Liver (tissue), 8 donors: ENCODE measurements at regions not wholly inside any gene's neighbourhood (a gene's known extent, or its start where the extent isn't known, plus 50 kb on each side); places are given as distances from the start of the nearest gene placed in this dataset.

Experiments used
- DNase-seq: peaks from one replicate; pipeline ENCODE4 v3.0.0-alpha.2; 2017; ENCODE audit warnings: low spot score
- H3K27ac ChIP-seq, 2 donors: one replicate each; pipeline ENCODE4 v1.7.0; 2013; ENCODE audit warnings: inconsistent platforms in 2 of 2, low read length in 2 of 2, control low read depth in 1 of 2, low read depth in 1 of 2, mild to moderate bottlenecking in 1 of 2
- H3K27me3 ChIP-seq, 4 donors: one replicate each; pipeline versions ENCODE4 v1.6.1 to v1.7.0; 2013; ENCODE audit warnings: low read length in 3 of 4, inconsistent platforms in 1 of 4, mild to moderate bottlenecking in 1 of 4, moderate library complexity in 1 of 4; ENCODE audit not compliant: control insufficient read depth in 4 of 4, insufficient read depth in 4 of 4
- H3K36me3 ChIP-seq, 4 donors: one replicate each; pipeline versions ENCODE4 v1.6.1 to v1.7.0; 2013; ENCODE audit warnings: low read length in 3 of 4, mild to moderate bottlenecking in 3 of 4, low read depth in 1 of 4, moderate library complexity in 1 of 4; ENCODE audit not compliant: control insufficient read depth in 4 of 4, insufficient read depth in 3 of 4
- H3K4me1 ChIP-seq, 4 donors: one replicate each; pipeline versions ENCODE4 v1.6.1 to v1.7.0; 2013; ENCODE audit warnings: low read length in 3 of 4, mild to moderate bottlenecking in 3 of 4, moderate library complexity in 1 of 4; ENCODE audit not compliant: control insufficient read depth in 4 of 4, insufficient read depth in 4 of 4
- H3K4me3 ChIP-seq, 3 donors: one replicate each; pipeline versions ENCODE4 v1.6.1 to v1.7.0; 2013; ENCODE audit warnings: low read length in 3 of 3, control low read depth in 1 of 3, low read depth in 1 of 3, mild to moderate bottlenecking in 1 of 3
- H3K9ac ChIP-seq, 2 donors: one replicate each; pipeline ENCODE4 v1.7.0; 2013; ENCODE audit warnings: low read length in 2 of 2, mild to moderate bottlenecking in 2 of 2, moderate library complexity in 2 of 2, control low read depth in 1 of 2, low read depth in 1 of 2
- H3K9me3 ChIP-seq, 4 donors: one replicate each; pipeline versions ENCODE4 v1.6.1 to v1.7.0; 2013; ENCODE audit warnings: low read length in 3 of 4; ENCODE audit not compliant: control insufficient read depth in 4 of 4
- EGR1 ChIP-seq, 2 donors: IDR thresholded peaks; 2 replicates each; pipeline ENCODE4 v1.6.1; 2016 to 2018; ENCODE audit warnings: antibody characterized with exemption in 2 of 2, low read depth in 2 of 2
- FOXA1 ChIP-seq: IDR thresholded peaks from 2 replicates; pipeline ENCODE4 v1.6.1; 2016; ENCODE audit warnings: antibody characterized with exemption
- FOXA2 ChIP-seq: IDR thresholded peaks from 2 replicates; pipeline ENCODE4 v1.6.1; 2016; ENCODE audit warnings: antibody characterized with exemption
- GABPA ChIP-seq, 2 donors: IDR thresholded peaks in 1 of 2; conservative IDR thresholded peaks in 1 of 2; 2 replicates each; pipeline ENCODE4 v1.6.1; 2016; ENCODE audit warnings: antibody characterized with exemption in 2 of 2, mild to moderate bottlenecking in 1 of 2, moderate library complexity in 1 of 2
- HNF4A ChIP-seq, 2 donors: conservative IDR thresholded peaks; 2 replicates each; pipeline ENCODE4 v1.6.1; 2016; ENCODE audit warnings: antibody characterized with exemption in 2 of 2, mild to moderate bottlenecking in 2 of 2
- HNF4G ChIP-seq: IDR thresholded peaks from 2 replicates; pipeline ENCODE4 v1.6.1; 2016; ENCODE audit warnings: antibody characterized with exemption
- NR2F2 ChIP-seq: IDR thresholded peaks from 2 replicates; pipeline ENCODE4 v1.6.1; 2016; ENCODE audit warnings: antibody characterized with exemption
- RAD21 ChIP-seq, 2 donors: IDR thresholded peaks; 2 replicates each; pipeline ENCODE4 v1.6.1; 2016; ENCODE audit warnings: antibody characterized with exemption in 2 of 2, mild to moderate bottlenecking in 2 of 2
- SP1 ChIP-seq: IDR thresholded peaks from 2 replicates; pipeline ENCODE4 v1.6.1; 2018; ENCODE audit warnings: antibody characterized with exemption, mild to moderate bottlenecking
- TAF1 ChIP-seq: conservative IDR thresholded peaks from 2 replicates; pipeline ENCODE4 v1.6.1; 2016; ENCODE audit warnings: antibody characterized with exemption, mild to moderate bottlenecking
- YY1 ChIP-seq: IDR thresholded peaks from 2 replicates; pipeline ENCODE4 v1.6.1; 2016; ENCODE audit warnings: antibody characterized with exemption, mild to moderate bottlenecking
- WGBS: extraction: QIAGEN DNeasy Blood & Tissue Kit; methylation state at CpG from one replicate; pipeline ENCODE4 v1.1.7; 2013; 5-methylcytosine and 5-hydroxymethylcytosine counted together
- TF ChIP-seq, protein P1 (sequence below): fragments of 150-350 bp; IDR thresholded peaks from 2 replicates; pipeline ENCODE4 v1.5.1; 2017; ENCODE audit warnings: improper control_type of control experiment, low read depth, low read length; ENCODE audit not compliant: missing input control
- TF ChIP-seq, protein P2 (sequence below): IDR thresholded peaks from 2 replicates; pipeline ENCODE4 v1.6.1; 2016; ENCODE audit warnings: antibody characterized with exemption
- TF ChIP-seq, protein P3 (sequence below): IDR thresholded peaks from 2 replicates; pipeline ENCODE4 v1.6.1; 2016; ENCODE audit warnings: antibody characterized with exemption
- TF ChIP-seq, protein P4 (sequence below): IDR thresholded peaks from 2 replicates; pipeline ENCODE4 v1.6.1; 2016; ENCODE audit warnings: antibody characterized with exemption
- donor health status: healthy.
- donor health status: healthy.
- donor health status: healthy.
- donor health status: healthy.
- donor health status: healthy.

- Histone ChIP-seq H3K27ac (no peak overlapping the region), H3K36me3 (no peaks in the 10 kb centered on the region), H3K9me3 (peaks cover 0 to 7% (median 3%) of the 10 kb centered on the region in 4 donors), H3K27me3 (no peaks in the 10 kb centered on the region), H3K4me3 (no peak overlapping the region), H3K4me1 (no peaks in the 10 kb centered on the region), H3K9ac (no peak overlapping the region)
- 88% methylated on average over 1 of the region's 1 CpG for WGBS
- no peak for DNase-seq
- TF ChIP-seq TAF1 = no peak
- TF ChIP-seq FOXA2 = no peak
- no peak for TF ChIP-seq GABPA (IDR thresholded peaks at IDR 0.05 in 1 of 2, conservative IDR thresholded peaks at IDR 0.05 in 1 of 2)
- TF ChIP-seq, protein P1, sequence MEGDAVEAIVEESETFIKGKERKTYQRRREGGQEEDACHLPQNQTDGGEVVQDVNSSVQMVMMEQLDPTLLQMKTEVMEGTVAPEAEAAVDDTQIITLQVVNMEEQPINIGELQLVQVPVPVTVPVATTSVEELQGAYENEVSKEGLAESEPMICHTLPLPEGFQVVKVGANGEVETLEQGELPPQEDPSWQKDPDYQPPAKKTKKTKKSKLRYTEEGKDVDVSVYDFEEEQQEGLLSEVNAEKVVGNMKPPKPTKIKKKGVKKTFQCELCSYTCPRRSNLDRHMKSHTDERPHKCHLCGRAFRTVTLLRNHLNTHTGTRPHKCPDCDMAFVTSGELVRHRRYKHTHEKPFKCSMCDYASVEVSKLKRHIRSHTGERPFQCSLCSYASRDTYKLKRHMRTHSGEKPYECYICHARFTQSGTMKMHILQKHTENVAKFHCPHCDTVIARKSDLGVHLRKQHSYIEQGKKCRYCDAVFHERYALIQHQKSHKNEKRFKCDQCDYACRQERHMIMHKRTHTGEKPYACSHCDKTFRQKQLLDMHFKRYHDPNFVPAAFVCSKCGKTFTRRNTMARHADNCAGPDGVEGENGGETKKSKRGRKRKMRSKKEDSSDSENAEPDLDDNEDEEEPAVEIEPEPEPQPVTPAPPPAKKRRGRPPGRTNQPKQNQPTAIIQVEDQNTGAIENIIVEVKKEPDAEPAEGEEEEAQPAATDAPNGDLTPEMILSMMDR = no peak
- no peak for TF ChIP-seq HNF4G
- TF ChIP-seq, protein P2, sequence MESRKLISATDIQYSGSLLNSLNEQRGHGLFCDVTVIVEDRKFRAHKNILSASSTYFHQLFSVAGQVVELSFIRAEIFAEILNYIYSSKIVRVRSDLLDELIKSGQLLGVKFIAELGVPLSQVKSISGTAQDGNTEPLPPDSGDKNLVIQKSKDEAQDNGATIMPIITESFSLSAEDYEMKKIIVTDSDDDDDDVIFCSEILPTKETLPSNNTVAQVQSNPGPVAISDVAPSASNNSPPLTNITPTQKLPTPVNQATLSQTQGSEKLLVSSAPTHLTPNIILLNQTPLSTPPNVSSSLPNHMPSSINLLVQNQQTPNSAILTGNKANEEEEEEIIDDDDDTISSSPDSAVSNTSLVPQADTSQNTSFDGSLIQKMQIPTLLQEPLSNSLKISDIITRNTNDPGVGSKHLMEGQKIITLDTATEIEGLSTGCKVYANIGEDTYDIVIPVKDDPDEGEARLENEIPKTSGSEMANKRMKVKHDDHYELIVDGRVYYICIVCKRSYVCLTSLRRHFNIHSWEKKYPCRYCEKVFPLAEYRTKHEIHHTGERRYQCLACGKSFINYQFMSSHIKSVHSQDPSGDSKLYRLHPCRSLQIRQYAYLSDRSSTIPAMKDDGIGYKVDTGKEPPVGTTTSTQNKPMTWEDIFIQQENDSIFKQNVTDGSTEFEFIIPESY = no peak
- TF ChIP-seq, protein P3, sequence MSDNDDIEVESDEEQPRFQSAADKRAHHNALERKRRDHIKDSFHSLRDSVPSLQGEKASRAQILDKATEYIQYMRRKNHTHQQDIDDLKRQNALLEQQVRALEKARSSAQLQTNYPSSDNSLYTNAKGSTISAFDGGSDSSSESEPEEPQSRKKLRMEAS = no peak
- TF ChIP-seq SP1 = no peak
- TF ChIP-seq, protein P4, sequence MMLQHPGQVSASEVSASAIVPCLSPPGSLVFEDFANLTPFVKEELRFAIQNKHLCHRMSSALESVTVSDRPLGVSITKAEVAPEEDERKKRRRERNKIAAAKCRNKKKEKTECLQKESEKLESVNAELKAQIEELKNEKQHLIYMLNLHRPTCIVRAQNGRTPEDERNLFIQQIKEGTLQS = no peak
- no peak for TF ChIP-seq RAD21 (IDR thresholded peaks at IDR 0.05)
- TF ChIP-seq HNF4A (conservative IDR thresholded peaks at IDR 0.05) = no peak
- TF ChIP-seq EGR1 (IDR thresholded peaks at IDR 0.05; ENCODE audit: low read depth in 2 of 2) = no peak
- no peak for TF ChIP-seq FOXA1
These were observed 225.9 kb upstream of the NCKAP5 start for GRCh38 chr2:133794114-133794513.

DNA sequence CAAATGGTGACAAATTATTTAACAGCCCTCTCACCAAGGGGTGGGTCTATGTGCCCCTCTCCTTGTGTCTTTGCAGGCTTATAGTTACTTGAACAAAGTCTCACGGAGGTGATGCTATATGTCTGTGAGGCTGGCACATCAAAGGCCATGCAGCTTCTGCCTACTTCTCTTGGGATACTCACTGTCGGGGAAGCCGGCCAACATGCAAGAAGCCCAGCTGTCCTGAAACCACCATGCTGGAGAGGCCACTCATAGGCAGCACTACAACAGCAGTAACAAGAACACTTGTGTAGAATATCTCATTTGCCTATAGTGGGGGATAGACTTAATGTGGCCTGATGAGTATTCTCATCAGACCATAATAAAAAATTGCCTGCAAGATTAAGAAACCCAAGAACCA lies 233.7 kb upstream of the NCKAP5 start:
- H3K9ac ChIP-seq = no peak overlapping the region
- 93% methylated on average over 3 of the region's 3 CpGs for WGBS
- no peaks in the 10 kb centered on the region for H3K36me3 ChIP-seq
- no peaks in the 10 kb centered on the region for H3K4me1 ChIP-seq
- TF ChIP-seq, protein P1 = no peak
- no peak for TF ChIP-seq YY1
- no peak for TF ChIP-seq NR2F2
- TF ChIP-seq, protein P3 = no peak
- TF ChIP-seq FOXA2 = no peak
- H3K27ac ChIP-seq = no peak overlapping the region
- no peaks in the 10 kb centered on the region for H3K27me3 ChIP-seq
- no peak for DNase-seq
- peaks cover 0 to 4% (median 0%) of the 10 kb centered on the region in 4 donors for H3K9me3 ChIP-seq
- H3K4me3 ChIP-seq = no peak overlapping the region
